PC-3 (cell line): ENCODE measurements at regions not wholly inside any gene's neighbourhood (a gene's known extent, or its start where the extent isn't known, plus 50 kb on each side); places are given as distances from the start of the nearest gene placed in this dataset.

Experiments used
- CTCF ChIP-seq: fragments of 300-600 bp; sonication (generic); conservative IDR thresholded peaks from 2 replicates; pipeline ENCODE4 v1.5.1; 2017; ENCODE audit warnings: antibody characterized with exemption, low read depth, mild to moderate bottlenecking, low read length
- EZH2 ChIP-seq: fragments of 300-600 bp; sonication (generic); IDR thresholded peaks from one replicate; pipeline ENCODE4 v1.6.1; 2017; ENCODE audit warnings: antibody characterized with exemption, mild to moderate bottlenecking, low read length; ENCODE audit not compliant: unreplicated experiment

- TF ChIP-seq CTCF (no peak), EZH2 (no peak)
Measured at GRCh38 chr16:26524846-26525245, 541.9 kb upstream of the C16orf82 start.
